Keratinocyte (primary cell): ENCODE measurements at regions not wholly inside any gene's neighbourhood (a gene's known extent, or its start where the extent isn't known, plus 50 kb on each side); places are given as distances from the start of the nearest gene placed in this dataset.

Experiments
- DNase-seq: peaks from one replicate; pipeline ENCODE4 v3.0.0-alpha.2; 2011; ENCODE audit warnings: low read depth, missing footprints, low spot score
- FAIRE-seq: peaks from 2 replicates; lab custom pipeline; 2011; peaks lifted over from hg19 to GRCh38; lab: Jason Lieb, UNC
- H2AFZ ChIP-seq: 2 replicates; pipeline ENCODE4 v1.6.0; 2012; ENCODE audit warnings: low read length, control low read depth, inconsistent platforms; ENCODE audit not compliant: control insufficient read depth
- H3K27ac ChIP-seq: 2 replicates; pipeline ENCODE4 v1.5.1; 2011; ENCODE audit warnings: low read length; ENCODE audit not compliant: control insufficient read depth, insufficient read depth
- H3K27me3 ChIP-seq: 3 replicates; pipeline ENCODE4 v1.6.0; 2011; ENCODE audit warnings: low read length; ENCODE audit not compliant: control insufficient read depth, insufficient read depth; ENCODE audit errors: extremely low read depth
- H3K36me3 ChIP-seq, 2 experiments: 2 replicates in 1 of 2; 3 replicates in 1 of 2; pipeline ENCODE4 v1.5.1; 2011; ENCODE audit warnings: low read length in 2 of 2, mild to moderate bottlenecking in 1 of 2; ENCODE audit not compliant: control insufficient read depth in 2 of 2, insufficient read depth in 2 of 2; ENCODE audit errors: extremely low read depth in 1 of 2
- H3K4me1 ChIP-seq: 3 replicates; pipeline ENCODE4 v1.5.1; 2011; ENCODE audit warnings: low read length; ENCODE audit not compliant: control insufficient read depth, insufficient read depth; ENCODE audit errors: extremely low read depth
- H3K4me2 ChIP-seq: 3 replicates; pipeline ENCODE4 v1.6.0; 2011; ENCODE audit warnings: low read depth, low read length; ENCODE audit not compliant: control insufficient read depth, insufficient read depth; ENCODE audit errors: extremely low read depth
- H3K4me3 ChIP-seq, 3 experiments: fragments of 200-600 bp in 1 of 3; sonication (generic) in 1 of 3; 2 replicates in 2 of 3; 3 replicates in 1 of 3; pipeline ENCODE4 v1.5.1; 2011 to 2016; ENCODE audit warnings: low read length in 3 of 3, mild to moderate bottlenecking in 3 of 3, control low read depth in 2 of 3, inconsistent platforms in 1 of 3, low read depth in 1 of 3, mixed read lengths in 1 of 3, mixed run types in 1 of 3, moderate library complexity in 1 of 3; ENCODE audit not compliant: control insufficient read depth in 2 of 3, insufficient read depth in 2 of 3; ENCODE audit errors: extremely low read depth in 1 of 3
- H3K79me2 ChIP-seq: 2 replicates; pipeline ENCODE4 v1.6.0; 2012; ENCODE audit warnings: low read length; ENCODE audit not compliant: control insufficient read depth, insufficient read depth
- H3K9ac ChIP-seq: 3 replicates; pipeline ENCODE4 v1.6.0; 2011; ENCODE audit warnings: low read length; ENCODE audit not compliant: control insufficient read depth, insufficient read depth; ENCODE audit errors: extremely low read depth
- H3K9me1 ChIP-seq: 3 replicates; pipeline ENCODE4 v1.6.0; 2011; ENCODE audit warnings: low read length; ENCODE audit not compliant: control insufficient read depth, insufficient read depth; ENCODE audit errors: extremely low read depth
- H3K9me3 ChIP-seq: 2 replicates; pipeline ENCODE4 v1.5.1; 2012; ENCODE audit warnings: low read depth, low read length; ENCODE audit not compliant: control insufficient read depth
- H4K20me1 ChIP-seq: 3 replicates; pipeline ENCODE4 v1.6.0; 2011; ENCODE audit warnings: low read length; ENCODE audit not compliant: control insufficient read depth, insufficient read depth; ENCODE audit errors: extremely low read depth
- EZH2 ChIP-seq: IDR thresholded peaks from one replicate; pipeline ENCODE4 v1.6.1; 2012; ENCODE audit warnings: inconsistent platforms, mild to moderate bottlenecking, low read length, moderate library complexity
- dilution Hi-C: fragments of 300-500 bp; cut with MboI; formaldehyde crosslinking; loops from one replicate; pipeline ENCODE4 v1.7.0; 2020; ENCODE audit warnings: low sequenced_read_pairs; ENCODE audit not compliant: extremely low pct_ligation_motif_present
- TF ChIP-seq, protein P1 (sequence below), 3 experiments: IDR thresholded peaks in 1 of 3; conservative IDR thresholded peaks in 1 of 3; optimal IDR thresholded peaks in 1 of 3; 2 replicates in 2 of 3; 3 replicates in 1 of 3; pipeline versions ENCODE3 to v1.5.1; 2011; ENCODE audit warnings: low read length in 3 of 3, mild to moderate bottlenecking in 3 of 3, moderate library complexity in 2 of 3, control low read depth in 1 of 3, inconsistent platforms in 1 of 3; ENCODE audit not compliant: insufficient read depth in 2 of 3; ENCODE audit errors: extremely low read depth in 1 of 3

DNA sequence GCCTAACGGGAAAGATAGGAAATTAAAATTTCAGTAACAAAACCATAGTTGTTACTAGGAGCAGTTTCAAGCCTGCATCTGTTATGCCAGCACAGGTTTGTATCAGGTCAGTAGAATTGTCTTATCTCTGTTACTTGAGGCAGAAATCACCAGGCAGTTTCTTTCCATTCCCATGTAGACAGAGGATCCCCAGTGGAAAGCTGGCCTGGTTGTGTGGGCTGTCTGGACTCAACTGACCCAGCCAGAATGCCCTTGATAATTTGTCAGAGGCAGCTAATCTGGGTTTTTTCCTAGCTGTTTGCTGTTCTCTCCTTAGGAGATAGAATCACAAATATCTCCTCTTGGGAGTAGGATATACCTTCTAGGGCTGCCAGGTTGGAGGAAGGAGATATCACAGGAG, 1044.7 kb downstream of the IGSF11 start:
- Histone ChIP-seq H3K79me2 (no peaks in the 10 kb centered on the region), H3K9ac (no peak overlapping the region), H3K4me3 (no peak overlapping the region), H3K27me3 (no peaks in the 10 kb centered on the region), H3K9me3 (no peaks in the 10 kb centered on the region), H3K27ac (no peak overlapping the region), H3K4me2 (no peak overlapping the region), H4K20me1 (no peaks in the 10 kb centered on the region), H2AFZ (no peak overlapping the region), H3K9me1 (no peaks in the 10 kb centered on the region), H3K4me1 (no peaks in the 10 kb centered on the region), H3K36me3 (no peaks in the 10 kb centered on the region)
- dilution Hi-C loops = no loop called here
- no peak for DNase-seq
- no peak for TF ChIP-seq EZH2
- TF ChIP-seq, protein P1, sequence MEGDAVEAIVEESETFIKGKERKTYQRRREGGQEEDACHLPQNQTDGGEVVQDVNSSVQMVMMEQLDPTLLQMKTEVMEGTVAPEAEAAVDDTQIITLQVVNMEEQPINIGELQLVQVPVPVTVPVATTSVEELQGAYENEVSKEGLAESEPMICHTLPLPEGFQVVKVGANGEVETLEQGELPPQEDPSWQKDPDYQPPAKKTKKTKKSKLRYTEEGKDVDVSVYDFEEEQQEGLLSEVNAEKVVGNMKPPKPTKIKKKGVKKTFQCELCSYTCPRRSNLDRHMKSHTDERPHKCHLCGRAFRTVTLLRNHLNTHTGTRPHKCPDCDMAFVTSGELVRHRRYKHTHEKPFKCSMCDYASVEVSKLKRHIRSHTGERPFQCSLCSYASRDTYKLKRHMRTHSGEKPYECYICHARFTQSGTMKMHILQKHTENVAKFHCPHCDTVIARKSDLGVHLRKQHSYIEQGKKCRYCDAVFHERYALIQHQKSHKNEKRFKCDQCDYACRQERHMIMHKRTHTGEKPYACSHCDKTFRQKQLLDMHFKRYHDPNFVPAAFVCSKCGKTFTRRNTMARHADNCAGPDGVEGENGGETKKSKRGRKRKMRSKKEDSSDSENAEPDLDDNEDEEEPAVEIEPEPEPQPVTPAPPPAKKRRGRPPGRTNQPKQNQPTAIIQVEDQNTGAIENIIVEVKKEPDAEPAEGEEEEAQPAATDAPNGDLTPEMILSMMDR (optimal IDR thresholded peaks at IDR 0.05 in 1 of 3, IDR thresholded peaks at IDR 0.05 in 1 of 3, conservative IDR thresholded peaks at IDR 0.05 in 1 of 3; ENCODE audit: extremely low read depth in 1 of 3, insufficient read depth in 2 of 3, low read length in 3 of 3) = no peak
- no peak for FAIRE-seq

DNA sequence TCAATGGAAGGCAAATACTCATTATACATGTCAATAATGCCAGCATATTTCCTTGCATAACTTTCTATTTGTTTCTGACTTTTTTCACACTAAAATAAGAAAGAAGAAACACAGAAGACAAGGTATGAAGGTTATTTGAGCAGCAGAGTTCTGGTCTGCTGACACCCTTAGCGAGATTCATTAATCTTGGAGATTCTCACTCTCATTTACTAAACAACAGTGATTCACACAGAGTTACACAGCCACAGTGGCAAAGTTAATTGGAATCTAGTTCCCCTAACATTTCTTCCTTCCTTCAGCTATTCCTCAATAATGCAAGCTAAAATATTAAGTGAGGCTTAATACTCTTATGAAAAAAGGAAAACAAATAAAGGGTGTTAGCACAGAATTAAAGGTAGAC, 1044.0 kb downstream of the IGSF11 start:
- Histone ChIP-seq H3K9ac (no peak overlapping the region), H3K4me1 (no peaks in the 10 kb centered on the region), H3K9me1 (no peaks in the 10 kb centered on the region), H3K4me2 (no peak overlapping the region), H4K20me1 (no peaks in the 10 kb centered on the region), H3K4me3 (no peak overlapping the region), H2AFZ (no peak overlapping the region), H3K27me3 (no peaks in the 10 kb centered on the region), H3K27ac (no peak overlapping the region), H3K79me2 (no peaks in the 10 kb centered on the region), H3K9me3 (no peaks in the 10 kb centered on the region), H3K36me3 (no peaks in the 10 kb centered on the region)
- dilution Hi-C loops = no loop called here
- FAIRE-seq = no peak
- no peak for DNase-seq
- no peak for TF ChIP-seq EZH2
- TF ChIP-seq, protein P1 (optimal IDR thresholded peaks at IDR 0.05 in 1 of 3, IDR thresholded peaks at IDR 0.05 in 1 of 3, conservative IDR thresholded peaks at IDR 0.05 in 1 of 3; ENCODE audit: extremely low read depth in 1 of 3, insufficient read depth in 2 of 3, low read length in 3 of 3) = no peak
